ENCODE measurements at regions not wholly inside any gene's neighbourhood (a gene's known extent, or its start where the extent isn't known, plus 50 kb on each side); places are given as distances from the start of the nearest gene placed in this dataset.

DNA sequence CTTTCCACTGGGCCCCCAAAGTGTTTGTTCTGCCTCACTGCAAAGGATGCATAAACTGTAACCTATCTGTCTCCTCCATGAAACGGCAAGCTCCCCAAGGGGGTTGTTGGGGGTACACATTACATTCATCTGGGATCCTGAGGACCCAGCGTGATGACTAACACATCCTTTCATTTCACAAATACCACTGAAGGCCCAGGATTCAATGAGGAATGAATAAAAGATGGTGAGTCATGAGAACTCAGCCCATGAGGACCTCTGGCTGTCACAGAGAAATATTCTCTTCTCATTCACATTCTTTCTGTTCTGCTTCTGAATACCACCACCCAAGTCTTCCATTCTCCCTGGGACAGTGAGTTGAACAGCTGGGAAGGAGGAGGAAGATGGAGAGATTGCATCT is 149.8 kb downstream of the RBFOX3 start:
- H3K36me3 ChIP-seq = no peaks in the 10 kb centered on the region
- H3K4me1 ChIP-seq = no peaks in the 10 kb centered on the region
- no peaks in the 10 kb centered on the region for H3K9me3 ChIP-seq
- no peak overlapping the region for H3K4me3 ChIP-seq
- TF ChIP-seq POLR2A (IDR thresholded peaks at IDR 0.05) = no peak
- TF ChIP-seq, protein P1, sequence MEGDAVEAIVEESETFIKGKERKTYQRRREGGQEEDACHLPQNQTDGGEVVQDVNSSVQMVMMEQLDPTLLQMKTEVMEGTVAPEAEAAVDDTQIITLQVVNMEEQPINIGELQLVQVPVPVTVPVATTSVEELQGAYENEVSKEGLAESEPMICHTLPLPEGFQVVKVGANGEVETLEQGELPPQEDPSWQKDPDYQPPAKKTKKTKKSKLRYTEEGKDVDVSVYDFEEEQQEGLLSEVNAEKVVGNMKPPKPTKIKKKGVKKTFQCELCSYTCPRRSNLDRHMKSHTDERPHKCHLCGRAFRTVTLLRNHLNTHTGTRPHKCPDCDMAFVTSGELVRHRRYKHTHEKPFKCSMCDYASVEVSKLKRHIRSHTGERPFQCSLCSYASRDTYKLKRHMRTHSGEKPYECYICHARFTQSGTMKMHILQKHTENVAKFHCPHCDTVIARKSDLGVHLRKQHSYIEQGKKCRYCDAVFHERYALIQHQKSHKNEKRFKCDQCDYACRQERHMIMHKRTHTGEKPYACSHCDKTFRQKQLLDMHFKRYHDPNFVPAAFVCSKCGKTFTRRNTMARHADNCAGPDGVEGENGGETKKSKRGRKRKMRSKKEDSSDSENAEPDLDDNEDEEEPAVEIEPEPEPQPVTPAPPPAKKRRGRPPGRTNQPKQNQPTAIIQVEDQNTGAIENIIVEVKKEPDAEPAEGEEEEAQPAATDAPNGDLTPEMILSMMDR (IDR thresholded peaks at IDR 0.05) = no peak
- intact Hi-C loops (cut with DNase I) = no loop called here
- no peak for ATAC-seq
- no peak overlapping the region for H3K27ac ChIP-seq
- H3K27me3 ChIP-seq = peaks cover 0 to 21% (median 3%) of the 10 kb centered on the region in 9 donors
- no peak for DNase-seq
- 62 to 72% (median 67%) methylated on average over 2 of the region's 2 CpGs for WGBS, 4 donors

DNA sequence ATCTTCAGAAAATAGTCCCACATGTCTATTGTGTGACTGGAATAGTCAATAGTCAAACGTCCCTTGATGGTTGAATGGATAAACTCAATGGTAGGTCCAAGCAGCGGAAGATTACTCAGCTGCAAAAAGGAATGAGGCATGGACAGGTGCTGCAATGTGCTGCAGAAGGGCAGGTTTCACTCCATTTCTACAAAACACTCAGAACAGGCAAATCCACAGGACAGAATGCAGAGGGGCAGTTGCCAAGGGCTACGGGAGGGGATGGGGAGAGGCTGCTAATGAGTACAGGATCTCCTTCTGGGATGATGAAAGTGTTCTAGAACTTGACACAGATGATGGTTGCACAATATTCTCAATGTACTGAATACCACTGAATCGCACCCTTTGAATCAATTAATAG is 151.0 kb downstream of the RBFOX3 start:
- 74 to 75% (median 75%) methylated on average over 4 of the region's 4 CpGs for WGBS, 4 donors
- no peaks in the 10 kb centered on the region for H3K36me3 ChIP-seq
- H3K9me3 ChIP-seq = no peaks in the 10 kb centered on the region
- H3K27ac ChIP-seq = no peak overlapping the region
- H3K4me1 ChIP-seq = no peaks in the 10 kb centered on the region
- intact Hi-C loops (cut with DNase I) = no loop called here
- DNase-seq = no peak
- H3K4me3 ChIP-seq = no peak overlapping the region
- ATAC-seq = no peak
- no peak for TF ChIP-seq POLR2A (IDR thresholded peaks at IDR 0.05)
- TF ChIP-seq, protein P1 (IDR thresholded peaks at IDR 0.05) = no peak
- peaks cover 0 to 12% (median 0%) of the 10 kb centered on the region in 9 donors for H3K27me3 ChIP-seq

DNA sequence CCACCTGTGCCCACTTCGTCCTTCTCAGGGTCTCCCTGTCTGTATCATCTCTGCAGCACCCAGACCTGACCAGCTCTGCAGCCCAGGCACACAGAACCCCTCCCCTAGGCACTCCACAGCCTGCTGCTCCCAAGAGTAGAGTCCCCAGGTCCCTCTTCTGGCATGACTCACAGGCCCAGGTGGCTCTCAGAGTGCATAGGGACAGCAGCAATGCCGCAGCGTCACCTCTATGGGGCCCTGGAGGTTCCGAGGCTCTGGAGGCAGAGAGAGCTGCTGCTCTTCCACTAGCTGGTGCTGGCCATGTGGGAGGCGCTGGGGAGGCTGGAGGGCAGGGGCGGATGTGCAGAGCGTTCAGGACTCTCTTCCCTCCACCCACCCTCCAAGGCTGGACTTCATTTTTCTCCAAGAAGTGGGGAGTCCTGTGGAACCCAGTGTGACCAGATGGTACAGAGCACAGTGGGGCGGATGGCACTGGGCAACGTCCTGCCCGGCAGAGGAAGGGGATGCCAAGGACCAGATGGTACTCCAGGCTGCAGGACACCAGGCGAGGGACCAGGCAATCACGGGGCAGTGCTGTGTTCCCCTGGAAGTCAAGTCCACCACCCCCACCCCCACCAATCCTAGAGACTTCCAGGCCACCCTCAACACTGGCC is 151.7 kb downstream of the RBFOX3 start:
- DNase-seq = no peak
- no peak for ATAC-seq
- no peak overlapping the region for H3K27ac ChIP-seq
- H3K9me3 ChIP-seq = no peaks in the 10 kb centered on the region
- TF ChIP-seq POLR2A (IDR thresholded peaks at IDR 0.05) = no peak
- TF ChIP-seq, protein P1 (IDR thresholded peaks at IDR 0.05) = no peak
- 67 to 82% (median 76%) methylated on average over 11 to 12 of the region's 12 CpGs for WGBS, 4 donors
- H3K4me3 ChIP-seq = no peak overlapping the region
- peaks cover 0 to 12% (median 0%) of the 10 kb centered on the region in 9 donors for H3K27me3 ChIP-seq
- intact Hi-C loops (cut with DNase I) = no loop called here
- H3K36me3 ChIP-seq = no peaks in the 10 kb centered on the region
- H3K4me1 ChIP-seq = no peaks in the 10 kb centered on the region

DNA sequence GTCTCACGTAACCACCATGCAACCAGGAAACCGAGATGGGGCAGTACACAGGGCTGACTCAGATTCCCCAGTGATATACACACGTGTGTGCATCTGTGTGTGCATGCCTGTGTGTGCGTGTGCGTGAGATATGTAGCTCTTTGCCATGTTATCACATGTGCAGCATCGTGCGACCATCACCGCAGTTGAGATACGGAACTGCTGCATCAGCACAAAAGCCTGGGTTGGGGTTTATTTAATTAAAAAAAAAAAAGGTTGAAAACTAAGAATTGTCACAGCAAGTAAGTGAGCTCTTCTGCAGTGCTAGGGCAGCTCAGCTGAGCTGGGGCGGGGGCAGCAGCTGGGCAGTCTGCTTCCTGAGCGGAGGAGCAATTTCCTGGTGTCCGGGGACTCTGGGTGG is 152.5 kb downstream of the RBFOX3 start:
- Histone ChIP-seq H3K4me1 (no peaks in the 10 kb centered on the region), H3K27me3 (peaks cover 0 to 12% (median 0%) of the 10 kb centered on the region in 9 donors), H3K36me3 (no peaks in the 10 kb centered on the region), H3K27ac (no peak overlapping the region), H3K4me3 (no peak overlapping the region), H3K9me3 (no peaks in the 10 kb centered on the region)
- DNase-seq = no peak
- TF ChIP-seq, protein P1 (IDR thresholded peaks at IDR 0.05) = no peak
- no peak for TF ChIP-seq POLR2A (IDR thresholded peaks at IDR 0.05)
- 67 to 74% (median 71%) methylated on average over 12 of the region's 12 CpGs for WGBS, 4 donors
- ATAC-seq = no peak
- intact Hi-C loops (cut with DNase I) = no loop called here
